GM18867 (cell line): ENCODE measurements at regions not wholly inside any gene's neighbourhood (a gene's known extent, or its start where the extent isn't known, plus 50 kb on each side); places are given as distances from the start of the nearest gene placed in this dataset.
A peak's percentile ranks its signal among the peaks of the same experiment; 100 is the strongest.

Experiments used
- ATAC-seq: cut with Tn5 transposase; IDR thresholded peaks from one replicate; pipeline ENCODE4 v1.9.1; 2021; ENCODE audit warnings: mild to moderate bottlenecking, moderate library complexity; ENCODE audit not compliant: unreplicated experiment

- no peak for ATAC-seq
These were observed 259.9 kb upstream of the KCNH8 start for GRCh38 chr3:18888370-18888769.

- no peak for ATAC-seq
These were observed 262.0 kb upstream of the KCNH8 start for GRCh38 chr3:18886331-18886730.

GRCh38 chr3:18885612-18886011 is 262.7 kb upstream of the KCNH8 start:
- ATAC-seq = no peak

- ATAC-seq = no peak
These were observed 264.7 kb upstream of the KCNH8 start for GRCh38 chr3:18883571-18883970.

- no peak for ATAC-seq
These were observed 267.6 kb upstream of the KCNH8 start for GRCh38 chr3:18880691-18881090.

- peak; percentile 83 for ATAC-seq
These were observed 275.8 kb upstream of the KCNH8 start for GRCh38 chr3:18872466-18872865.

- no peak for ATAC-seq
These were observed 277.7 kb upstream of the KCNH8 start for GRCh38 chr3:18870642-18871041.

- no peak for ATAC-seq
These were observed 278.2 kb upstream of the KCNH8 start for GRCh38 chr3:18870074-18870640.

GRCh38 chr3:18868911-18869689 is 279.2 kb upstream of the KCNH8 start:
- no peak for ATAC-seq

GRCh38 chr3:18866899-18867298 is 281.4 kb upstream of the KCNH8 start:
- ATAC-seq = no peak

- ATAC-seq = no peak
These were observed 283.2 kb upstream of the KCNH8 start for GRCh38 chr3:18864933-18865731.

- ATAC-seq = no peak
These were observed 286.2 kb upstream of the KCNH8 start for GRCh38 chr3:18862077-18862476.

GRCh38 chr3:18861137-18861536 is 287.2 kb upstream of the KCNH8 start:
- ATAC-seq = no peak

GRCh38 chr3:18853269-18853668 is 295.0 kb upstream of the KCNH8 start:
- no peak for ATAC-seq

GRCh38 chr3:18847583-18848197 is 300.6 kb upstream of the KCNH8 start:
- ATAC-seq = peak; percentile 86

GRCh38 chr3:18843983-18844382 is 304.3 kb upstream of the KCNH8 start:
- no peak for ATAC-seq

- ATAC-seq = no peak
These were observed 305.1 kb upstream of the KCNH8 start for GRCh38 chr3:18843188-18843587.

- ATAC-seq = no peak
These were observed 306.6 kb upstream of the KCNH8 start for GRCh38 chr3:18841422-18842343.

- ATAC-seq = no peak
These were observed 307.7 kb upstream of the KCNH8 start for GRCh38 chr3:18840535-18841137.

- ATAC-seq = no peak
These were observed 309.6 kb upstream of the KCNH8 start for GRCh38 chr3:18838758-18839157.
